ENCODE measurements at regions not wholly inside any gene's neighbourhood (a gene's known extent, or its start where the extent isn't known, plus 50 kb on each side); places are given as distances from the start of the nearest gene placed in this dataset.

- TF ChIP-seq ELF1 (IDR thresholded peaks at IDR 0.05; ENCODE audit: borderline replicate concordance, low read depth): no peak
- TF ChIP-seq POLR2AphosphoS5 (IDR thresholded peaks at IDR 0.05; ENCODE audit: low read depth, low read length): no peak
- TF ChIP-seq TCF7L2 (IDR thresholded peaks at IDR 0.05; ENCODE audit: borderline replicate concordance, extremely low read depth, insufficient read depth, insufficient read length): no peak
- TF ChIP-seq, protein P1, sequence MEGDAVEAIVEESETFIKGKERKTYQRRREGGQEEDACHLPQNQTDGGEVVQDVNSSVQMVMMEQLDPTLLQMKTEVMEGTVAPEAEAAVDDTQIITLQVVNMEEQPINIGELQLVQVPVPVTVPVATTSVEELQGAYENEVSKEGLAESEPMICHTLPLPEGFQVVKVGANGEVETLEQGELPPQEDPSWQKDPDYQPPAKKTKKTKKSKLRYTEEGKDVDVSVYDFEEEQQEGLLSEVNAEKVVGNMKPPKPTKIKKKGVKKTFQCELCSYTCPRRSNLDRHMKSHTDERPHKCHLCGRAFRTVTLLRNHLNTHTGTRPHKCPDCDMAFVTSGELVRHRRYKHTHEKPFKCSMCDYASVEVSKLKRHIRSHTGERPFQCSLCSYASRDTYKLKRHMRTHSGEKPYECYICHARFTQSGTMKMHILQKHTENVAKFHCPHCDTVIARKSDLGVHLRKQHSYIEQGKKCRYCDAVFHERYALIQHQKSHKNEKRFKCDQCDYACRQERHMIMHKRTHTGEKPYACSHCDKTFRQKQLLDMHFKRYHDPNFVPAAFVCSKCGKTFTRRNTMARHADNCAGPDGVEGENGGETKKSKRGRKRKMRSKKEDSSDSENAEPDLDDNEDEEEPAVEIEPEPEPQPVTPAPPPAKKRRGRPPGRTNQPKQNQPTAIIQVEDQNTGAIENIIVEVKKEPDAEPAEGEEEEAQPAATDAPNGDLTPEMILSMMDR (IDR thresholded peaks at IDR 0.05 in 2 of 3, conservative IDR thresholded peaks at IDR 0.05 in 1 of 3; ENCODE audit: borderline replicate concordance in 1 of 3, insufficient read depth in 1 of 3, low read depth in 2 of 3, low read length in 2 of 3): no peak
- no peak for TF ChIP-seq YY1 (IDR thresholded peaks at IDR 0.05; ENCODE audit: extremely low read depth, insufficient replicate concordance, low read depth, low read length)
- TF ChIP-seq POLR2A (IDR thresholded peaks at IDR 0.05; ENCODE audit: borderline replicate concordance, extremely low read depth, insufficient read depth, insufficient read length): no peak
- TF ChIP-seq EZH2 (IDR thresholded peaks at IDR 0.05): no peak
- no peak for TF ChIP-seq EGR1 (IDR thresholded peaks at IDR 0.05; ENCODE audit: low read depth)
- TF ChIP-seq ZFX (IDR thresholded peaks at IDR 0.05): no peak
- no peak for TF ChIP-seq SIN3A (IDR thresholded peaks at IDR 0.05; ENCODE audit: low read depth)
- TF ChIP-seq ZBTB33 (IDR thresholded peaks at IDR 0.05; ENCODE audit: extremely low read depth, insufficient replicate concordance, low read length): no peak
- no peak for TF ChIP-seq MAX (IDR thresholded peaks at IDR 0.05)
These were observed 67.0 kb upstream of the EDEM3 start for GRCh38 chr1:184821658-184822057.
